ENCODE measurements at regions not wholly inside any gene's neighbourhood (a gene's known extent, or its start where the extent isn't known, plus 50 kb on each side); places are given as distances from the start of the nearest gene placed in this dataset.

- 57 to 84% (median 73%) methylated on average over 5 of the region's 5 CpGs for WGBS, 3 donors
- no peak overlapping the region for H3K27ac ChIP-seq (ENCODE audit: low read depth, low read length)
These were observed 571.1 kb upstream of the ZNF608 start for GRCh38 chr5:125317536-125317995.

- 86 to 96% (median 92%) methylated on average over 1 of the region's 1 CpG for WGBS, 3 donors
- no peak overlapping the region for H3K27ac ChIP-seq (ENCODE audit: low read depth, low read length)
These were observed 575.2 kb upstream of the ZNF608 start for GRCh38 chr5:125321654-125322053.

GRCh38 chr5:125323613-125324012, 577.2 kb upstream of the ZNF608 start:
- 44 to 50% (median 44%) methylated on average over 2 of the region's 2 CpGs for WGBS, 3 donors
- no peak overlapping the region for H3K27ac ChIP-seq (ENCODE audit: low read depth, low read length)

- 51 to 76% (median 71%) methylated on average over 4 of the region's 4 CpGs for WGBS, 3 donors
- H3K27ac ChIP-seq (ENCODE audit: low read depth, low read length): no peak overlapping the region
These were observed 579.2 kb upstream of the ZNF608 start for GRCh38 chr5:125325488-125326149.

GRCh38 chr5:125326150-125326510, 579.7 kb upstream of the ZNF608 start:
- H3K27ac ChIP-seq (ENCODE audit: low read depth, low read length): no peak overlapping the region

- WGBS, 3 donors: 91 to 96% (median 95%) methylated on average over 3 of the region's 3 CpGs
- no peak overlapping the region for H3K27ac ChIP-seq (ENCODE audit: low read depth, low read length)
These were observed 581.2 kb upstream of the ZNF608 start for GRCh38 chr5:125327676-125328075.

GRCh38 chr5:125331987-125332598, 585.7 kb upstream of the ZNF608 start:
- H3K27ac ChIP-seq (ENCODE audit: low read depth, low read length): no peak overlapping the region
- WGBS, 3 donors: 60 to 88% (median 66%) methylated on average over 1 of the region's 1 CpG

- H3K27ac ChIP-seq (ENCODE audit: low read depth, low read length): no peak overlapping the region
- 49 to 69% (median 59%) methylated on average over 2 of the region's 2 CpGs for WGBS, 3 donors
These were observed 587.0 kb upstream of the ZNF608 start for GRCh38 chr5:125333416-125333815.

GRCh38 chr5:125336401-125336800, 590.0 kb upstream of the ZNF608 start:
- 41 to 45% (median 42%) methylated on average over 2 of the region's 2 CpGs for WGBS, 3 donors
- H3K27ac ChIP-seq (ENCODE audit: low read depth, low read length): no peak overlapping the region

GRCh38 chr5:125337294-125337693, 590.9 kb upstream of the ZNF608 start:
- no peak overlapping the region for H3K27ac ChIP-seq (ENCODE audit: low read depth, low read length)
- WGBS, 3 donors: 54 to 85% (median 81%) methylated on average over 2 of the region's 2 CpGs

- 68 to 84% (median 72%) methylated on average over 2 of the region's 2 CpGs for WGBS, 3 donors
- no peak overlapping the region for H3K27ac ChIP-seq (ENCODE audit: low read depth, low read length)
These were observed 592.2 kb upstream of the ZNF608 start for GRCh38 chr5:125338440-125339174.

GRCh38 chr5:125341436-125341835, 595.0 kb upstream of the ZNF608 start:
- WGBS, 3 donors: 56 to 76% (median 70%) methylated on average over 1 of the region's 1 CpG
- H3K27ac ChIP-seq (ENCODE audit: low read depth, low read length): no peak overlapping the region

- H3K27ac ChIP-seq (ENCODE audit: low read depth, low read length): no peak overlapping the region
These were observed 596.6 kb upstream of the ZNF608 start for GRCh38 chr5:125343015-125343414.

GRCh38 chr5:125346316-125346715, 599.9 kb upstream of the ZNF608 start:
- WGBS, 3 donors: 95 to 98% (median 96%) methylated on average over 5 of the region's 5 CpGs
- H3K27ac ChIP-seq (ENCODE audit: low read depth, low read length): no peak overlapping the region

More at GRCh38 chr5:125343015-125343414, 596.6 kb upstream of the ZNF608 start:
- 52 to 61% (median 59%) methylated on average over 2 of the region's 2 CpGs for WGBS, 3 donors

- 35 to 77% (median 41%) methylated on average over 11 of the region's 11 CpGs for WGBS, 3 donors
- no peak overlapping the region for H3K27ac ChIP-seq (ENCODE audit: low read depth, low read length)
These were observed 601.8 kb upstream of the ZNF608 start for GRCh38 chr5:125348221-125348692.

GRCh38 chr5:125348936-125349831, 602.7 kb upstream of the ZNF608 start:
- 57 to 66% (median 58%) methylated on average over 9 of the region's 9 CpGs for WGBS, 3 donors
- no peak overlapping the region for H3K27ac ChIP-seq (ENCODE audit: low read depth, low read length)

- H3K27ac ChIP-seq (ENCODE audit: low read depth, low read length): no peak overlapping the region
These were observed 611.2 kb upstream of the ZNF608 start for GRCh38 chr5:125357660-125358059.

- 87 to 92% (median 87%) methylated on average over 2 of the region's 2 CpGs for WGBS, 3 donors
- no peak overlapping the region for H3K27ac ChIP-seq (ENCODE audit: low read depth, low read length)
These were observed 619.3 kb upstream of the ZNF608 start for GRCh38 chr5:125365747-125366146.

- 63 to 84% (median 75%) methylated on average over 1 of the region's 1 CpG for WGBS, 3 donors
- H3K27ac ChIP-seq (ENCODE audit: low read depth, low read length): no peak overlapping the region
These were observed 621.3 kb upstream of the ZNF608 start for GRCh38 chr5:125367702-125368101.
